GM12865 (cell line): ENCODE measurements at regions not wholly inside any gene's neighbourhood (a gene's known extent, or its start where the extent isn't known, plus 50 kb on each side); places are given as distances from the start of the nearest gene placed in this dataset.

Experiments
- DNase-seq: peaks from one replicate; pipeline ENCODE4 v3.0.0; 2010; ENCODE audit warnings: low read depth
- H3K4me3 ChIP-seq: 2 replicates; pipeline ENCODE4 v1.5.1; 2011; ENCODE audit warnings: mild to moderate bottlenecking, low read depth, low read length, control low read depth
- CTCF ChIP-seq: IDR thresholded peaks from 2 replicates; pipeline ENCODE4 v1.5.1; 2011; ENCODE audit warnings: low read length, control low read depth, low read depth, inconsistent platforms; ENCODE audit not compliant: insufficient read depth; ENCODE audit errors: missing control alignments

- no peak for DNase-seq
- H3K4me3 ChIP-seq, result no peak overlapping the region
- no peak for TF ChIP-seq CTCF
These were observed 132.2 kb downstream of the PTGER3 start for GRCh38 chr1:70915258-70916033.

GRCh38 chr1:70916034-70916427 is 131.6 kb downstream of the PTGER3 start:
- TF ChIP-seq CTCF, result no peak
- H3K4me3 ChIP-seq, result no peak overlapping the region
- no peak for DNase-seq

GRCh38 chr1:70919706-70920323 is 127.8 kb downstream of the PTGER3 start:
- TF ChIP-seq CTCF, result no peak
- DNase-seq, result no peak
- H3K4me3 ChIP-seq, result no peak overlapping the region
